Heart left ventricle (tissue), 13 donors: ENCODE measurements at regions not wholly inside any gene's neighbourhood (a gene's known extent, or its start where the extent isn't known, plus 50 kb on each side); places are given as distances from the start of the nearest gene placed in this dataset.

Experiments used
- CTCF ChIP-seq, 12 donors: fragments of 200-600 bp; sonication (generic) in 4 of 12; IDR thresholded peaks; one replicate each; pipeline versions ENCODE4 v1.5.0 to v1.8.0; 2018 to 2022; ENCODE audit warnings: antibody characterized with exemption in 12 of 12, mild to moderate bottlenecking in 5 of 12
- POLR2A ChIP-seq, 2 donors: fragments of 450-650 bp; IDR thresholded peaks; one replicate each; pipeline ENCODE4 v1.6.1; 2017; ENCODE audit warnings: antibody characterized with exemption in 2 of 2, mild to moderate bottlenecking in 2 of 2, moderate library complexity in 2 of 2
- donor health status: ischemic (EF 13 %, LVEDD 7.1; RV severe dilation, severe dysfunction).
- donor health status: DM: no; HTN: yes; CAD: no.
- donor health status: DM: no; HTN: no; CAD: no.
- donor health status: ischemic (EF 25% LVEDD 6.9; RV normal size, moderate dysfunction).
- donor health status: ischemic (EF 25% LVEDD 5.7; RV mildly dilated, moderate dysfunction).
- donor health status: ischemic (EF 35%, LVEDD 5.7; RV mildly dilated, moderate dysfunction).
- donor health status: nonischemic (EF 11% LVEDD 7.7; RV severe dilation, severe dysfunction).
- donor health status: DM: yes; HTN: yes; CAD: no.
- donor health status: PGD.
- donor health status: ischemic (EF 29% LVEDD 5.4; RV normal size, mild dysfunction).
- donor health status: nonischemic (EF 23%, LVEDD 6.1; RV moderate dilation, normal function).

DNA sequence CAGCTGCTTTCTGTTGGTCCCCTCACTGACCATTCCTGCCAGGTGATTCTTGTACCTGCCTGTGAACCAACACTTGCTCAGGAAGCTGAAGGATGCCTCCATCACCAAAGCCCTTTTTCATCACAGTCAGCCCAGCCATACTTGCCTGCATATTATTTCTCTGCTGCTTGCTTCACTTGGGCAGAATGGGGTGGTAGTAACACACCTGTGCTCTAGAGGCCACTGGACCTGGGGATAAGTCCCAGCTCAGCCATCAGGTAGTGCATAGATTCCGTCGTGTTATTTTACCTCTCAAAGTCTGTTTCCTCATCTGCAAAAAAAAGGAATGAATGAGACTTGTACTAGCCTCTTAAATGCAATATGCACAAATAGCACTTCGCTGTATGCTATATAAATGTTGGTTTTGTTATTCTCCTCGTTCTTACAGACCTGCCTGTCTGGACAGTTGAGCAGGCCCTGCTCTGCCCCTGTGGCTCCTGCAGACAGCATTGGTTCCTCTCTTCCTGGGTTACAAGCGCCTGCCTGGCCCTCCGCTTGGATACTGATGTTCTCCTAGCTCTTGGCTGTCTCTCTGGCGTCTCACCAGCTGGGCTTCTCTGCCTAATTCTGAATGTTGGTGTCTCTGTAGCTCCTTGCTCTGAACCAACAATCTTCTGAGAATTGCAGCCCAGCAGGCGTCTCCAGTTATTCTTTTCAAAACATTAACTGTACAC lies 151.8 kb downstream of the UNC5CL start:
- no peak for TF ChIP-seq CTCF (IDR thresholded peaks at IDR 0.05)
- TF ChIP-seq POLR2A (IDR thresholded peaks at IDR 0.05) = no peak
